Activated CD4-positive, alpha-beta T cell treated with anti-CD3 and anti-CD28 coated beads, Interleukin-2, amount 10 ng/mL, durations not matched to agents 7 days and 5 days (primary cell): ENCODE measurements at regions not wholly inside any gene's neighbourhood (a gene's known extent, or its start where the extent isn't known, plus 50 kb on each side); places are given as distances from the start of the nearest gene placed in this dataset.

Source experiments
- CTCF ChIA-PET: fragments of 350-600 bp; sonication (Branson Sonifier 250); formaldehyde crosslinking; loops from one replicate; lab custom pipeline; 2021; ENCODE audit warnings: antibody characterized with exemption; lab: Charles Lee
- POLR2A ChIA-PET: fragments of 350-600 bp; sonication (Branson Sonifier 250); formaldehyde crosslinking; loops from one replicate; lab custom pipeline; 2021; ENCODE audit warnings: antibody characterized with exemption; lab: Charles Lee
- DNase-seq: peaks from one replicate; pipeline ENCODE4 v3.0.0-alpha.2; 2020
- H3K27ac Mint-ChIP-seq: one replicate; pipeline ENCODE4 v1.8.0; 2021; ENCODE audit warnings: mild to moderate bottlenecking, moderate library complexity, mixed read lengths
- H3K27me3 Mint-ChIP-seq: one replicate; pipeline ENCODE4 v1.8.0; 2021; ENCODE audit warnings: mixed read lengths
- H3K36me3 Mint-ChIP-seq: one replicate; pipeline ENCODE4 v1.8.0; 2021; ENCODE audit warnings: low read depth, mixed read lengths
- H3K4me1 Mint-ChIP-seq: one replicate; pipeline ENCODE4 v1.8.0; 2021; ENCODE audit warnings: mixed read lengths
- H3K4me3 Mint-ChIP-seq: one replicate; pipeline ENCODE4 v1.8.0; 2021; ENCODE audit warnings: mild to moderate bottlenecking, moderate library complexity, mixed read lengths
- H3K9me3 Mint-ChIP-seq: one replicate; pipeline ENCODE4 v1.8.0; 2021; ENCODE audit warnings: mixed read lengths

- ChIA-PET POLR2A (no interaction called here), CTCF (interaction anchor here (0.6 kb wide), 1 partner anchor 1812 kb away, joined by 3 read pairs; no protein-coding TSS in a partner anchor)
- no peaks in the 10 kb centered on the region for H3K4me1 Mint-ChIP-seq
- no peaks in the 10 kb centered on the region for H3K36me3 Mint-ChIP-seq
- peaks cover 20% of the 10 kb centered on the region for H3K27me3 Mint-ChIP-seq
- no peak for DNase-seq
- no peak overlapping the region for H3K4me3 Mint-ChIP-seq
- peaks cover 8% of the 10 kb centered on the region for H3K9me3 Mint-ChIP-seq
- H3K27ac Mint-ChIP-seq: no peak overlapping the region
Measured at GRCh38 chr13:76812206-76812897, 73.9 kb downstream of the KCTD12 start.

- DNase-seq: no peak
- Mint-ChIP-seq H3K9me3 (peaks cover 8% of the 10 kb centered on the region), H3K36me3 (no peaks in the 10 kb centered on the region), H3K27ac (no peak overlapping the region), H3K4me3 (no peak overlapping the region), H3K4me1 (no peaks in the 10 kb centered on the region), H3K27me3 (peaks cover 13% of the 10 kb centered on the region)
- ChIA-PET POLR2A (no interaction called here), CTCF (interaction anchor here (0.6 kb wide), 1 partner anchor 18 kb away, joined by 4 read pairs; no protein-coding TSS in a partner anchor)
Measured at GRCh38 chr13:76809389-76809788, 76.8 kb downstream of the KCTD12 start.

GRCh38 chr13:76808927-76809326 is 77.3 kb downstream of the KCTD12 start:
- Mint-ChIP-seq H3K9me3 (peaks cover 8% of the 10 kb centered on the region), H3K4me3 (no peak overlapping the region), H3K27me3 (peaks cover 13% of the 10 kb centered on the region), H3K27ac (no peak overlapping the region), H3K4me1 (no peaks in the 10 kb centered on the region), H3K36me3 (no peaks in the 10 kb centered on the region)
- no peak for DNase-seq
- ChIA-PET POLR2A (no interaction called here), CTCF (no interaction called here)

- ChIA-PET CTCF (no interaction called here), POLR2A (no interaction called here)
- Mint-ChIP-seq H3K9me3 (peaks cover 2% of the 10 kb centered on the region), H3K4me3 (no peak overlapping the region), H3K36me3 (no peaks in the 10 kb centered on the region), H3K27ac (no peak overlapping the region), H3K27me3 (no peaks in the 10 kb centered on the region), H3K4me1 (no peaks in the 10 kb centered on the region)
- no peak for DNase-seq
Measured at GRCh38 chr13:76804801-76805200, 81.4 kb downstream of the KCTD12 start.

GRCh38 chr13:76803831-76804230 is 82.4 kb downstream of the KCTD12 start:
- ChIA-PET CTCF (no interaction called here), POLR2A (no interaction called here)
- no peaks in the 10 kb centered on the region for H3K4me1 Mint-ChIP-seq
- no peak overlapping the region for H3K27ac Mint-ChIP-seq
- no peak for DNase-seq
- H3K9me3 Mint-ChIP-seq: peaks cover 2% of the 10 kb centered on the region
- H3K27me3 Mint-ChIP-seq: no peaks in the 10 kb centered on the region
- H3K4me3 Mint-ChIP-seq: no peak overlapping the region
- H3K36me3 Mint-ChIP-seq: no peaks in the 10 kb centered on the region

GRCh38 chr13:76800943-76801342 is 85.3 kb downstream of the KCTD12 start:
- no peaks in the 10 kb centered on the region for H3K27me3 Mint-ChIP-seq
- no peaks in the 10 kb centered on the region for H3K4me1 Mint-ChIP-seq
- no peak overlapping the region for H3K27ac Mint-ChIP-seq
- H3K9me3 Mint-ChIP-seq: no peaks in the 10 kb centered on the region
- no peaks in the 10 kb centered on the region for H3K36me3 Mint-ChIP-seq
- DNase-seq: no peak
- no peak overlapping the region for H3K4me3 Mint-ChIP-seq
- ChIA-PET POLR2A (no interaction called here), CTCF (no interaction called here)

GRCh38 chr13:76799696-76800095 is 86.5 kb downstream of the KCTD12 start:
- no peaks in the 10 kb centered on the region for H3K4me1 Mint-ChIP-seq
- H3K27me3 Mint-ChIP-seq: no peaks in the 10 kb centered on the region
- POLR2A ChIA-PET: no interaction called here
- H3K36me3 Mint-ChIP-seq: no peaks in the 10 kb centered on the region
- CTCF ChIA-PET: no interaction called here
- no peak overlapping the region for H3K4me3 Mint-ChIP-seq
- H3K27ac Mint-ChIP-seq: no peak overlapping the region
- DNase-seq: no peak
- no peaks in the 10 kb centered on the region for H3K9me3 Mint-ChIP-seq

GRCh38 chr13:76798037-76798436 is 88.2 kb downstream of the KCTD12 start:
- CTCF ChIA-PET: no interaction called here
- no peak overlapping the region for H3K27ac Mint-ChIP-seq
- H3K27me3 Mint-ChIP-seq: no peaks in the 10 kb centered on the region
- no peaks in the 10 kb centered on the region for H3K36me3 Mint-ChIP-seq
- no peak overlapping the region for H3K4me3 Mint-ChIP-seq
- no peaks in the 10 kb centered on the region for H3K4me1 Mint-ChIP-seq
- no peak for DNase-seq
- H3K9me3 Mint-ChIP-seq: no peaks in the 10 kb centered on the region
- POLR2A ChIA-PET: no interaction called here

GRCh38 chr13:76797361-76797760 is 88.8 kb downstream of the KCTD12 start:
- no peaks in the 10 kb centered on the region for H3K4me1 Mint-ChIP-seq
- ChIA-PET CTCF (no interaction called here), POLR2A (no interaction called here)
- no peaks in the 10 kb centered on the region for H3K9me3 Mint-ChIP-seq
- H3K27me3 Mint-ChIP-seq: no peaks in the 10 kb centered on the region
- no peak overlapping the region for H3K27ac Mint-ChIP-seq
- no peaks in the 10 kb centered on the region for H3K36me3 Mint-ChIP-seq
- no peak overlapping the region for H3K4me3 Mint-ChIP-seq
- no peak for DNase-seq

GRCh38 chr13:76796851-76797250 is 89.4 kb downstream of the KCTD12 start:
- DNase-seq: no peak
- H3K27me3 Mint-ChIP-seq: no peaks in the 10 kb centered on the region
- H3K27ac Mint-ChIP-seq: no peak overlapping the region
- H3K4me1 Mint-ChIP-seq: no peaks in the 10 kb centered on the region
- no peaks in the 10 kb centered on the region for H3K9me3 Mint-ChIP-seq
- H3K36me3 Mint-ChIP-seq: no peaks in the 10 kb centered on the region
- CTCF ChIA-PET: no interaction called here
- H3K4me3 Mint-ChIP-seq: no peak overlapping the region
- POLR2A ChIA-PET: no interaction called here

GRCh38 chr13:76795701-76796695 is 90.2 kb downstream of the KCTD12 start:
- no peak overlapping the region for H3K4me3 Mint-ChIP-seq
- no peaks in the 10 kb centered on the region for H3K9me3 Mint-ChIP-seq
- no peak for DNase-seq
- no peak overlapping the region for H3K27ac Mint-ChIP-seq
- POLR2A ChIA-PET: no interaction called here
- H3K36me3 Mint-ChIP-seq: no peaks in the 10 kb centered on the region
- no peaks in the 10 kb centered on the region for H3K27me3 Mint-ChIP-seq
- CTCF ChIA-PET: no interaction called here
- H3K4me1 Mint-ChIP-seq: no peaks in the 10 kb centered on the region

GRCh38 chr13:76792731-76793347 is 93.4 kb downstream of the KCTD12 start:
- H3K9me3 Mint-ChIP-seq: no peaks in the 10 kb centered on the region
- H3K4me3 Mint-ChIP-seq: no peak overlapping the region
- POLR2A ChIA-PET: no interaction called here
- H3K4me1 Mint-ChIP-seq: no peaks in the 10 kb centered on the region
- H3K27ac Mint-ChIP-seq: no peak overlapping the region
- peaks cover 5% of the 10 kb centered on the region for H3K27me3 Mint-ChIP-seq
- no peaks in the 10 kb centered on the region for H3K36me3 Mint-ChIP-seq
- CTCF ChIA-PET: no interaction called here
- no peak for DNase-seq
